GM19351 (cell line): ENCODE measurements at regions not wholly inside any gene's neighbourhood (a gene's known extent, or its start where the extent isn't known, plus 50 kb on each side); places are given as distances from the start of the nearest gene placed in this dataset.
"Not testable (repeated sequence)": the region's sequence is repeated elsewhere in the genome, so short reads cannot be mapped to it uniquely, and the experiment has no call there.

Source experiments
- ATAC-seq: cut with Tn5 transposase; IDR thresholded peaks from one replicate; pipeline ENCODE4 v1.9.1; 2021; ENCODE audit warnings: mild to moderate bottlenecking, moderate library complexity; ENCODE audit not compliant: unreplicated experiment

- no peak for ATAC-seq
Observed at GRCh38 chr2:121147766-121148165, 137.2 kb downstream of the TFCP2L1 start.

DNA sequence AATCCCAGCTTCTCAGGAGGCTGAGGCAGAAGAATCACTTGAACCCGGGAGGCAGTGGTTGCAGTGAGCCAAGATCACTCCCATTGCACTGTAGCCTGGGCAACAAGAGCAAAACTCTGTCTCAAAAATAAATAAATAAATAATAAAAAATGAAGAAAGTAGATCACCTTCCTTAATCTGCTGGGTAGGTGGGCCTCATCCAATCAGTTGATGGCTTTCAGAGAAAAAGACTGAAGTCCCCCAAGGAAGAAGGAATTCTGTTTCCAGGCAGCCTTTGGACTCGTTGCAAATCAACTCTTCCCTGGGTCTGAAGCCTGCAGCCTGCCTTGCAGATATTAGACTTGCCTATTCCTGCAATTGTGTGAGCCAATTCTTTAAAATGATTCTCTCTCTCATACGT lies 136.5 kb downstream of the TFCP2L1 start:
- no peak for ATAC-seq

GRCh38 chr2:121149384-121149783 lies 135.6 kb downstream of the TFCP2L1 start:
- no peak for ATAC-seq

GRCh38 chr2:121150126-121150525 lies 134.9 kb downstream of the TFCP2L1 start:
- no peak for ATAC-seq

- ATAC-seq, result no peak
Observed at GRCh38 chr2:121150713-121151112, 134.3 kb downstream of the TFCP2L1 start.

- ATAC-seq, result no peak
Observed at GRCh38 chr2:121151311-121152109, 133.5 kb downstream of the TFCP2L1 start.

GRCh38 chr2:121152861-121153260 lies 132.1 kb downstream of the TFCP2L1 start:
- ATAC-seq, result no peak

- no peak for ATAC-seq
Observed at GRCh38 chr2:121153516-121153915, 131.5 kb downstream of the TFCP2L1 start.

- ATAC-seq, result no peak
Observed at GRCh38 chr2:121155502-121156056, 129.4 kb downstream of the TFCP2L1 start.

- ATAC-seq, result not testable (repeated sequence)
Observed at GRCh38 chr2:121157481-121157880, 127.5 kb downstream of the TFCP2L1 start.

DNA sequence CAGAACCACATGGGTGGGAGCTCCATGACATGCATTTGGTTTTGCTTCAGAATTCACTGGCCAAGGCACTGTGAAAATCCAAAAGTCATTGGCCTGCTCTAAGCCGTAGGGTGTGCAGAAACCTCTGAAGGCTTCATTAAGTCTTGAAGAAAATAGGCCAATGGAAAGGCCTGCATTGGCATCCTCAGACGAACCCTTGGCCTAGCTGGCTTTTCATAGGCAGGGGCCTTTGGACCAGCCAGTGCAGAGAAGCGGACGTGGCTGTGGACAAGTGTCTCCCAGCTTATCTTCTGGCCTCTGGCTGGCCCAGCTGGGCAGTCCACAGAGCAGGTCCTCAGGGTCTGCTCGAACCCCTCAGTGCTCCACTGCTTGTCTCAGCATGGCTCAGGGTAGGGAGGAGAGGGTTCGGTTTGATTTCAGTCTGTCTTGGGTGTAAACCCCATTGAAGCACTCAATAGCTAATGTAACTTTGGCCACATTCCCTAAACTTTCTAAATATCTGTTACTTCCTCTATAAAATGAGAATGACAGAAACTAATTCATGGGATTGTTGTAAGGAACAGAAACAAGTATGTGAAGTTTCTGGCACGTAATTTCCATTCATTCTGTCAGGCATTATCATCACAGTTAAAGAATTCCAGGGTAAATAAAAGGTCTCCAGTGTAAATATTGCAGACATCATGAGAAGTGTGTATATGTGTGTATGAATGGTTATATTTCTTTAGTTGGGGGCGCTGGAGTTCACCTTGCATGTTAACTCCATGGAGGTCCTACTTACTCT lies 125.5 kb downstream of the TFCP2L1 start:
- no peak for ATAC-seq

DNA sequence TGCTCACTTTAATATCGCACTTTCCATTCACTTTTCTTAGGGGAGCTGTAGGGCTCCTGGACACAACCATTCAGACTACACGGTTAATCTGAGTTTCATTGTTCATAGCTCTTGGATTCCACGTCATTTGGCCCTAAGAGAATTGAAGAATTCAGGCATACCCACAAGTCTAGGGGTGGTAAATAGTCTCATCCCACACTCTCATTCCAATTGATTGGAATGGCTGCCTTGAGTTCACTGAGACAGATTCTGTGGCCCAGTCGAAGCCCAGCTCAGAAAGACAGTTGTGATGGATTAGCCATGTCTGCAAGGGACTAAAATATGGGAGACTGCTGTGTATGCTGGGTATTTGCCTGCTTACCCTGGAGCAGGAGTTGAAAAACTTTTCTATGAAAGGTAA lies 124.6 kb downstream of the TFCP2L1 start:
- ATAC-seq, result no peak

- ATAC-seq, result no peak
Observed at GRCh38 chr2:121161272-121161671, 123.7 kb downstream of the TFCP2L1 start.

DNA sequence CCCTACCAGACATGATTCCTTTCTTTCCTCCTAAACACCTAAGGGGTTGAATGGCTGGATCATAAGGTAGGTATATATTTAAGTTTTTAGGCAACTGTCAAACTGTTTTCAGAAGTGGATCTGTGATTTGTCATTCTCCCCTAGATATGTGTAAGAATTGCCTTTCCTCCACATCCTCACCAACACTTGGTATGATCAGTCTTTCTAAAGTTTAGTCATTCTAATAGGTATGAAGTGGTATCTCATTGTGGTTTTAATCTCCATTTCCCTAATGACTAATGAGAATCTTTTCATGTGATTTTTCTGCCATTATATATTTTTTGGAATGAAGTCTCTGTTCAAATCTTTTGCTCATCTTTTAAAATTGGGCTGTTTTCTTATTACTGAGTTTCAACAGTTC lies 122.1 kb downstream of the TFCP2L1 start:
- no peak for ATAC-seq

DNA sequence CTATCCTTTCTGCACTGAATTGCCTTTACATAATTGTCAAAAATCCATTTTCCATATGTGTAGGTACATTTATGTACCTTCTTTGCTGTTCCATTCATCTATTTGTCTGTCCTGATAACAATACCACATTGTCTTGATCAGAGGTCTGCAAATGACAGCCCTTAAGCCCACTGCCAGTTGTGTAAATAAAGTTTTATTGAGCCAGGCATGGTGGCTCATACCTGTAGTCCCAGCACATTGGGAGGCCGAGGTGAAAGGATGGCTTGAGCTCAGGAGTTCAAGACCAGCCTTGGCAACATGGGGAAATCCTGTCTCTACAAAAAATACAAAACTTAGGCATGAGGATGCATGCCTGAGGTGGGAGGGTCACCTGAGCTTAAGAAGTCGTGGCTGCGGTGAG lies 121.0 kb downstream of the TFCP2L1 start:
- no peak for ATAC-seq

DNA sequence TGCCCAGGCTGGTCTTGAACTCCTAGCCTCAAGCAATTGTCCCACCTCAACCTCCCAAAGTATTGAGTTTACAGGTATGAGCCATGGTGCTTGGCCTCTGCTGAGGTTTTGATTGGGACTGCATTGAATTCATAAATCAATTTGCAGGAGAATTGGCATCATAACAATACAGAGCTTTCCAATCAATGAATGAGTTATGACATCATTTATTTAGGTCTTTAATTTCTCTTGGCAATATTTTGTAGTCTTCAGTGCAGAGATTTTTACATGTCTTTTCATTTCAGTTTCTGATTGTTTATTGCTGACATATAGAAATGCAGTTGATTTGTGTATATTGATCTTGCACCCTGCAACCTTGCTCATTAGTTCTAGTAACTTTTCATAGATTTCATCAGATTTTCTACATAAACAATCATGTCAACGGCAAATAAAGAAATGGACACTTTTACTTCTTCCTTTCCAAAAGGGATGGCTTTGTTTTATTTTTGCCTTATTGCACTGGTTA lies 119.9 kb downstream of the TFCP2L1 start:
- no peak for ATAC-seq
